Endothelial cell of umbilical vein (primary cell): ENCODE measurements at regions not wholly inside any gene's neighbourhood (a gene's known extent, or its start where the extent isn't known, plus 50 kb on each side); places are given as distances from the start of the nearest gene placed in this dataset.

ENCODE experiments used
- BruUV-seq: library from RNA; stranded (reverse); fragments of 400-500 nt; replicated peaks from 2 replicates; lab custom pipeline; 2021; lab: Mats Ljungman, UMichigan
- CTCF ChIA-PET: fragments of 300-600, 350-600 bp; sonication (Branson Sonifier 250); formaldehyde crosslinking; loops from one replicate; lab custom pipeline; 2021; ENCODE audit warnings: antibody characterized with exemption, inconsistent platforms; lab: Charles Lee
- POLR2A ChIA-PET: fragments of 300-600, 350-600 bp; sonication (Branson Sonifier 250); formaldehyde crosslinking; loops from one replicate; lab custom pipeline; 2021; ENCODE audit warnings: antibody characterized with exemption, inconsistent platforms; lab: Charles Lee
- DNase-seq: peaks from one replicate; pipeline ENCODE4 v3.0.0-alpha.2; 2011; ENCODE audit warnings: low read depth, low spot score
- FAIRE-seq: peaks from 2 replicates; lab custom pipeline; 2011; peaks lifted over from hg19 to GRCh38; lab: Jason Lieb, UNC
- H2AFZ ChIP-seq: 2 replicates; pipeline ENCODE4 v1.6.0; 2012; ENCODE audit warnings: low read depth, low read length, control low read depth, inconsistent platforms
- H3K27ac ChIP-seq: 2 replicates; pipeline ENCODE4 v1.5.1; 2011; ENCODE audit warnings: low read depth, mild to moderate bottlenecking, control low read depth, low read length, moderate library complexity; ENCODE audit not compliant: insufficient read depth
- H3K27me3 ChIP-seq, 2 experiments: 2 replicates each; pipeline versions ENCODE4 v1.6.0 to v1.6.1; 2011; ENCODE audit warnings: low read length in 2 of 2, mixed read lengths in 1 of 2; ENCODE audit not compliant: control insufficient read depth in 2 of 2, insufficient read depth in 2 of 2
- H3K36me3 ChIP-seq, 2 experiments: 2 replicates in 1 of 2; 3 replicates in 1 of 2; pipeline ENCODE4 v1.5.1; 2011; ENCODE audit warnings: low read length in 2 of 2, mild to moderate bottlenecking in 1 of 2, moderate library complexity in 1 of 2; ENCODE audit not compliant: control insufficient read depth in 2 of 2, insufficient read depth in 2 of 2; ENCODE audit errors: extremely low read depth in 1 of 2
- H3K4me1 ChIP-seq: 3 replicates; pipeline ENCODE4 v1.5.1; 2011; ENCODE audit warnings: mild to moderate bottlenecking, low read length; ENCODE audit not compliant: control insufficient read depth, insufficient read depth; ENCODE audit errors: extremely low read depth
- H3K4me2 ChIP-seq: 2 replicates; pipeline ENCODE4 v1.6.1; 2011; ENCODE audit warnings: low read length, control low read depth, mixed read lengths; ENCODE audit not compliant: insufficient read depth
- H3K4me3 ChIP-seq, 3 experiments: fragments of 200-600 bp in 1 of 3; sonication (generic), shearing (Covaris generic) in 1 of 3; replicated peaks in 1 of 3; 2 replicates each; pipeline ENCODE4 v1.5.1; 2011 to 2016; ENCODE audit warnings: control low read depth in 3 of 3, low read length in 3 of 3, mild to moderate bottlenecking in 2 of 3, inconsistent platforms in 1 of 3, low read depth in 1 of 3, moderate library complexity in 1 of 3; ENCODE audit not compliant: insufficient read depth in 1 of 3
- H3K79me2 ChIP-seq: 2 replicates; pipeline ENCODE4 v1.6.0; 2012; ENCODE audit warnings: low read length, inconsistent platforms; ENCODE audit not compliant: control insufficient read depth, insufficient read depth
- H3K9ac ChIP-seq: replicated peaks from 2 replicates; pipeline ENCODE3; 2011; ENCODE audit warnings: low read length, control low read depth; ENCODE audit not compliant: insufficient read depth; ENCODE audit errors: extremely low read depth
- H3K9me1 ChIP-seq: replicated peaks from 3 replicates; pipeline ENCODE4 v1.6.0; 2011; ENCODE audit warnings: mild to moderate bottlenecking, low read length; ENCODE audit not compliant: control insufficient read depth, insufficient read depth; ENCODE audit errors: extremely low read depth
- H3K9me3 ChIP-seq: replicated peaks from 2 replicates; pipeline ENCODE4 v1.5.1; 2012; ENCODE audit warnings: low read length, inconsistent platforms; ENCODE audit not compliant: control insufficient read depth, insufficient read depth
- H4K20me1 ChIP-seq: replicated peaks from 2 replicates; pipeline ENCODE3; 2011; ENCODE audit warnings: mild to moderate bottlenecking, low read length; ENCODE audit not compliant: control insufficient read depth, insufficient read depth; ENCODE audit errors: extremely low read depth
- EZH2 ChIP-seq: IDR thresholded peaks from 2 replicates; pipeline ENCODE4 v1.6.1; 2012; ENCODE audit warnings: borderline replicate concordance, low read depth, mild to moderate bottlenecking, moderate library complexity, low read length, inconsistent platforms; ENCODE audit not compliant: severe bottlenecking
- FOS ChIP-seq: IDR thresholded peaks from 2 replicates; pipeline ENCODE4 v1.6.1; 2011; ENCODE audit warnings: mild to moderate bottlenecking, low read length, moderate library complexity, borderline replicate concordance; ENCODE audit not compliant: insufficient read depth
- GATA2 ChIP-seq: IDR thresholded peaks from 2 replicates; pipeline ENCODE4 v1.7.0; 2011; ENCODE audit warnings: low read depth, mild to moderate bottlenecking, moderate library complexity, mixed read lengths, low read length; ENCODE audit not compliant: insufficient read length, insufficient read depth
- JUN ChIP-seq: IDR thresholded peaks from 2 replicates; pipeline ENCODE4 v1.6.1; 2011; ENCODE audit warnings: borderline replicate concordance, low read depth; ENCODE audit not compliant: insufficient read length, insufficient read depth
- MYC ChIP-seq: IDR thresholded peaks from one replicate; pipeline ENCODE4 v1.6.1; 2011; ENCODE audit warnings: mild to moderate bottlenecking, low read depth, low read length
- POLR2A ChIP-seq: IDR thresholded peaks from 2 replicates; pipeline ENCODE4 v1.6.1; 2012; ENCODE audit warnings: low read depth, mild to moderate bottlenecking, control low read depth, low read length
- POLR2AphosphoS5 ChIP-seq: IDR thresholded peaks from 2 replicates; pipeline ENCODE4 v1.6.1; 2012; ENCODE audit warnings: low read depth, mild to moderate bottlenecking, control low read depth, low read length, moderate library complexity; ENCODE audit not compliant: insufficient read depth
- dilution Hi-C: fragments of 300-500 bp; cut with MboI; formaldehyde crosslinking; loops from one replicate; pipeline ENCODE4 v1.15.0; 2019; ENCODE audit warnings: low sequenced_read_pairs; ENCODE audit not compliant: extremely low pct_ligation_motif_present
- intact Hi-C: fragments of 100-400 bp; cut with micrococcal nuclease; formaldehyde crosslinking; loops from one replicate; pipeline ENCODE4 v1.10.0; 2022
- TF ChIP-seq, protein P1 (sequence below), 2 donors: IDR thresholded peaks; 1 replicate in 1 of 2; 2 replicates in 1 of 2; pipeline ENCODE4 v1.5.1; 2011; ENCODE audit warnings: low read length in 2 of 2, mild to moderate bottlenecking in 2 of 2, moderate library complexity in 2 of 2, control low read depth in 1 of 2, inconsistent platforms in 1 of 2, low read depth in 1 of 2; ENCODE audit not compliant: insufficient read depth in 1 of 2; ENCODE audit errors: extremely low read depth in 1 of 2
- TF ChIP-seq, protein P2 (sequence below): IDR thresholded peaks from 2 replicates; pipeline ENCODE4 v1.6.1; 2011; ENCODE audit not compliant: insufficient read depth, insufficient read length

DNA sequence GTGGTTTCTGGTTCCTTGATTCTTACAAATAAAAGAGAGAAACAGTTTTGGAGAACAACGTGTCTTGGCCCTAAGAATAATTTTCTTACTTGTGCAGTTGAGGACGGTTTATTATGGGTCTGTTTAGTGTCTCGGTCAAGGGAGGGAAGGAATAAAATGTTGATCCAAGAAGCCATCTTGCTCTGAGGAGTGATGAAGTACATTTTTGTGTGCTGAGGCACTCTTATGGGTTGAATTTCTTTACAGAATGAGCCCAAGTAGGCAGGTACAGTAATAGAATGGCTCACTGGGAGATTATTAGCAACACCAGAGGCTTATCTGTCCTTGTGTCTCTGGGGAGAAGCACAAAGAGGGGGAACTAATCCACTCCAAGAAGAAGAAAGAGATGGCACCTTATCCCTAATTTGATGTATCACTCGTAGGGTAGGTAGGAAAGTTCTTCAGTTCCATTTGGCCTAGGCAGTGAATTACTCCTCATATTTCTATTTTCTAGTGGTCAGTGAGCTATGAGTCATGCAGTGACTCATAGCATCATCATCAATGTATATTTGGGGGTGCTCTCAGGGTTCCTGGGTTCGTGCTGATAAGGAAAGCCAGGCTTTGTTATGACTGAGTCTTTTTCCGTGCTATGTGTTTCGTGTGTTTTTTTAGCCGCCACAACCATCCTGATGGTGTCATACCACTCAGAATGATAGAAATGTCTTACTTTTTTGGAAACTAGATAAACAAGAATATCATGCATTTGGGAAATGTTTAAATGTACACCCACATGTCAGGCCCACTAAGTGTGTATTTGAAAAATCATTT, 250.1 kb upstream of the CTAGE1 start:
- TF ChIP-seq JUN: peak; percentile 100
- TF ChIP-seq POLR2AphosphoS5: peak; percentile 95
- TF ChIP-seq MYC: no peak
- TF ChIP-seq, protein P1, sequence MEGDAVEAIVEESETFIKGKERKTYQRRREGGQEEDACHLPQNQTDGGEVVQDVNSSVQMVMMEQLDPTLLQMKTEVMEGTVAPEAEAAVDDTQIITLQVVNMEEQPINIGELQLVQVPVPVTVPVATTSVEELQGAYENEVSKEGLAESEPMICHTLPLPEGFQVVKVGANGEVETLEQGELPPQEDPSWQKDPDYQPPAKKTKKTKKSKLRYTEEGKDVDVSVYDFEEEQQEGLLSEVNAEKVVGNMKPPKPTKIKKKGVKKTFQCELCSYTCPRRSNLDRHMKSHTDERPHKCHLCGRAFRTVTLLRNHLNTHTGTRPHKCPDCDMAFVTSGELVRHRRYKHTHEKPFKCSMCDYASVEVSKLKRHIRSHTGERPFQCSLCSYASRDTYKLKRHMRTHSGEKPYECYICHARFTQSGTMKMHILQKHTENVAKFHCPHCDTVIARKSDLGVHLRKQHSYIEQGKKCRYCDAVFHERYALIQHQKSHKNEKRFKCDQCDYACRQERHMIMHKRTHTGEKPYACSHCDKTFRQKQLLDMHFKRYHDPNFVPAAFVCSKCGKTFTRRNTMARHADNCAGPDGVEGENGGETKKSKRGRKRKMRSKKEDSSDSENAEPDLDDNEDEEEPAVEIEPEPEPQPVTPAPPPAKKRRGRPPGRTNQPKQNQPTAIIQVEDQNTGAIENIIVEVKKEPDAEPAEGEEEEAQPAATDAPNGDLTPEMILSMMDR (IDR thresholded peaks at IDR 0.05; ENCODE audit: extremely low read depth in 1 of 2, insufficient read depth in 1 of 2, low read depth in 1 of 2, low read length in 2 of 2): no peak
- TF ChIP-seq GATA2: peak; percentile 98
- TF ChIP-seq, protein P2, sequence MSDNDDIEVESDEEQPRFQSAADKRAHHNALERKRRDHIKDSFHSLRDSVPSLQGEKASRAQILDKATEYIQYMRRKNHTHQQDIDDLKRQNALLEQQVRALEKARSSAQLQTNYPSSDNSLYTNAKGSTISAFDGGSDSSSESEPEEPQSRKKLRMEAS: no peak
- peak; percentile 100 for TF ChIP-seq FOS
- no peak for TF ChIP-seq EZH2
- peak; percentile 49 for TF ChIP-seq POLR2A
- peak overlapping the region; percentile 60 for H2AFZ ChIP-seq
- no peaks in the 10 kb centered on the region for H3K9me3 ChIP-seq
- H3K4me1 ChIP-seq: peaks cover 37% of the 10 kb centered on the region
- H3K4me3 ChIP-seq: no peak overlapping the region
- H3K27me3 ChIP-seq: no peaks in the 10 kb centered on the region
- ChIA-PET POLR2A (no interaction called here), CTCF (interaction anchor here (1.0 to 1.3 kb wide), 2 partner anchors 18 to 105 kb away, joined by 3 to 4 read pairs; no protein-coding TSS in a partner anchor)
- H3K9ac ChIP-seq: peak overlapping the region; percentile 32
- no peaks in the 10 kb centered on the region for H3K9me1 ChIP-seq
- no peaks in the 10 kb centered on the region for H3K36me3 ChIP-seq
- intact Hi-C loops: loop anchor here (1.0 to 2.0 kb wide), 4 partner anchors 37 to 198 kb away; no protein-coding TSS in a partner anchor
- dilution Hi-C loops: no loop called here
- peak overlapping the region; percentile 35 for H3K4me2 ChIP-seq
- H4K20me1 ChIP-seq: no peaks in the 10 kb centered on the region
- no peaks in the 10 kb centered on the region for H3K79me2 ChIP-seq
- TSS peak; percentile 98 for BruUV-seq
- DNase-seq (peak; percentile 96), FAIRE-seq (peak; percentile 93)
- H3K27ac ChIP-seq: peak overlapping the region; percentile 79
